GM23248 (cell line): ENCODE measurements at regions not wholly inside any gene's neighbourhood (a gene's known extent, or its start where the extent isn't known, plus 50 kb on each side); places are given as distances from the start of the nearest gene placed in this dataset.

ENCODE experiments used
- DNase-seq: peaks from one replicate; pipeline ENCODE4 v3.0.0-alpha.2; 2015
- H2AFZ ChIP-seq: fragments of 200-600 bp; sonication (generic); 2 replicates; pipeline ENCODE4 v1.6.1; 2016; ENCODE audit warnings: antibody characterized with exemption
- H3F3A ChIP-seq: fragments of 200-600 bp; sonication (generic); 2 replicates; pipeline ENCODE4 v1.6.1; 2016; ENCODE audit warnings: mild to moderate bottlenecking, antibody characterized with exemption, mixed run types; ENCODE audit not compliant: insufficient read depth
- H3K27ac ChIP-seq: fragments of 200-600 bp; sonication (generic); 2 replicates; pipeline ENCODE4 v1.5.1; 2016; ENCODE audit warnings: mild to moderate bottlenecking
- H3K27me3 ChIP-seq: fragments of 200-600 bp; sonication (generic); replicated peaks from 2 replicates; pipeline ENCODE4 v1.6.1; 2016; ENCODE audit warnings: mild to moderate bottlenecking; ENCODE audit not compliant: insufficient read depth
- H3K36me3 ChIP-seq: fragments of 200-600 bp; sonication (generic); 2 replicates; pipeline ENCODE4 v1.6.1; 2016; ENCODE audit warnings: low read depth, mild to moderate bottlenecking
- H3K4me1 ChIP-seq: fragments of 200-600 bp; sonication (generic); 2 replicates; pipeline ENCODE4 v1.6.1; 2016; ENCODE audit warnings: mild to moderate bottlenecking; ENCODE audit not compliant: insufficient read depth
- H3K4me2 ChIP-seq: fragments of 200-600 bp; sonication (generic); one replicate; pipeline ENCODE4 v1.6.1; 2016; ENCODE audit warnings: mild to moderate bottlenecking; ENCODE audit not compliant: unreplicated experiment
- H3K4me3 ChIP-seq: fragments of 200-600 bp; sonication (generic); 2 replicates; pipeline ENCODE4 v1.5.1; 2016; ENCODE audit warnings: mild to moderate bottlenecking
- H3K79me2 ChIP-seq: fragments of 200-600 bp; sonication (generic); 2 replicates; pipeline ENCODE4 v1.6.1; 2016; ENCODE audit warnings: mild to moderate bottlenecking; ENCODE audit not compliant: insufficient read depth
- H3K9ac ChIP-seq: fragments of 200-600 bp; sonication (generic); 2 replicates; pipeline ENCODE4 v1.6.1; 2016; ENCODE audit warnings: mild to moderate bottlenecking
- H3K9me2 ChIP-seq: fragments of 200-600 bp; sonication (generic); 2 replicates; pipeline ENCODE4 v1.6.1; 2016; ENCODE audit warnings: mixed run types, mild to moderate bottlenecking, moderate library complexity; ENCODE audit not compliant: insufficient read depth
- H3K9me3 ChIP-seq: fragments of 200-600 bp; sonication (generic); one replicate; pipeline ENCODE4 v1.6.1; 2017; ENCODE audit warnings: low read depth
- H4K20me1 ChIP-seq: fragments of 200-600 bp; sonication (generic); 2 replicates; pipeline ENCODE4 v1.6.0; 2016; ENCODE audit not compliant: insufficient read depth
- EZH2 ChIP-seq: fragments of 200-600 bp; sonication (generic); IDR thresholded peaks from 2 replicates; pipeline ENCODE4 v1.6.1; 2018; ENCODE audit warnings: antibody characterized with exemption, mild to moderate bottlenecking; ENCODE audit not compliant: insufficient read depth, poor library complexity, severe bottlenecking
- EZH2phosphoT487 ChIP-seq: fragments of 200-600 bp; sonication (generic); IDR thresholded peaks from 2 replicates; pipeline ENCODE4 v1.6.1; 2018; ENCODE audit warnings: antibody characterized with exemption, moderate library complexity, mild to moderate bottlenecking, low read depth; ENCODE audit not compliant: insufficient read depth
- WGBS, 2 experiments: methylation state at CpG; one replicate each; pipeline ENCODE4 v1.1.6; 2015 to 2017; ENCODE audit warnings: low lambda C conversion rate in 2 of 2, low coverage in 1 of 2; ENCODE audit errors: missing lambda C conversion rate in 2 of 2; 5-methylcytosine and 5-hydroxymethylcytosine counted together
- in situ Hi-C: fragments of 300-500 bp; cut with MboI; formaldehyde crosslinking; loops from 2 replicates; pipeline ENCODE4 v1.15.0; 2020

DNA sequence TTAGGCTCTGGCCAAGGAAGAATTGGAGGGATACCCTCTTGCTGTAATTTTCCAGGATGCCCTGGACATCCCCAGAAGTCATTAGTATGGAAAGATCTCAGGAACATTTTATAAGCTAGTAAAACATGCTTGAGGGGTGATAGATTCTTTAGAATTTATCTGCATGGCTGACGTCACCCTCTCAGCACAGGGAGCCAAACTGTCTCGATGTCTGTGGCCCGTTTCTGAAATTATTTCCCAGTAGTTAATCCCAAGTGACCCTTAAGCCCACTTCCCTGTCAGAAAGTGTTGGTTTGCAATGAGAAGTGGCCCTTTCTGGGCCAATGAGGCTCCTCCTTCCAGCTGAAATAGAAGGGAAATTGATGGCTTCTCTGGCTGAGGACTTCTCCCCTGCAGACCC is 184.5 kb upstream of the BMPER start:
- H3K79me2 ChIP-seq: no peaks in the 10 kb centered on the region
- H4K20me1 ChIP-seq: no peaks in the 10 kb centered on the region
- peaks cover 13% of the 10 kb centered on the region for H3F3A ChIP-seq
- H3K27me3 ChIP-seq: no peaks in the 10 kb centered on the region
- in situ Hi-C loops: no loop called here
- TF ChIP-seq EZH2phosphoT487: no peak
- no peak for TF ChIP-seq EZH2
- no peak for DNase-seq
- no peaks in the 10 kb centered on the region for H3K36me3 ChIP-seq
- no peak overlapping the region for H3K4me3 ChIP-seq
- no peak overlapping the region for H3K27ac ChIP-seq
- 87 to 96% methylated on average over 3 of the region's 3 CpGs for WGBS, 2 experiments
- H3K4me1 ChIP-seq: peaks cover 17% of the 10 kb centered on the region
- H3K4me2 ChIP-seq: no peak overlapping the region
- H3K9me3 ChIP-seq: no peaks in the 10 kb centered on the region
- H3K9ac ChIP-seq: no peak overlapping the region
- H2AFZ ChIP-seq: no peak overlapping the region
- H3K9me2 ChIP-seq: no peaks in the 10 kb centered on the region

DNA sequence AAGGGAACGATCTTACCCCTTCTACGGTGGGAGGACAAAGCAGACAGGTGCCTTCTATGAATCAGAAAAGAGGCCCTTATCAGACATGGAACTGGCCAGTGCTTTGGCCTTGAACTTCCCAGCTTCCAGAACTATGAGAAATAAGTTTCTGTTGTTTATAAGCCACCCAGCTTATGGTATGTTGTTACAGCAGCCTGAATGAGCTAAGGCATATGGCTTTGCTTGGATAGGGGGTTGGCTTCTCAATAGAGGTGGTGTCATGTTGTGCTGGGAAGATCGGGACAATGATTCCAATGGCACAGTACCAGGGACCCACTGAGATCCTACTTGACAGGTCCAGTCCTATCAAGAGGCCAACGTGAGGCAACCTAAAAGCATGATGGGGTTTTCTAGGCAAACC is 183.4 kb upstream of the BMPER start:
- no peaks in the 10 kb centered on the region for H4K20me1 ChIP-seq
- H3K79me2 ChIP-seq: no peaks in the 10 kb centered on the region
- H3K27ac ChIP-seq: no peak overlapping the region
- no peaks in the 10 kb centered on the region for H3K36me3 ChIP-seq
- no peak overlapping the region for H3K4me3 ChIP-seq
- peaks cover 5% of the 10 kb centered on the region; the same call in 1 of the 2 replicates for H3F3A ChIP-seq
- no peak for DNase-seq
- H3K9me2 ChIP-seq: no peaks in the 10 kb centered on the region
- no peak for TF ChIP-seq EZH2phosphoT487
- TF ChIP-seq EZH2: no peak
- no peaks in the 10 kb centered on the region for H3K27me3 ChIP-seq
- no peak overlapping the region for H3K9ac ChIP-seq
- H3K9me3 ChIP-seq: no peaks in the 10 kb centered on the region
- 91% methylated on average over 4 of the region's 4 CpGs for WGBS, 2 experiments
- in situ Hi-C loops: no loop called here
- H3K4me1 ChIP-seq: peaks cover 8% of the 10 kb centered on the region; the same call in 1 of the 2 replicates
- H2AFZ ChIP-seq: no peak overlapping the region
- no peak overlapping the region for H3K4me2 ChIP-seq

DNA sequence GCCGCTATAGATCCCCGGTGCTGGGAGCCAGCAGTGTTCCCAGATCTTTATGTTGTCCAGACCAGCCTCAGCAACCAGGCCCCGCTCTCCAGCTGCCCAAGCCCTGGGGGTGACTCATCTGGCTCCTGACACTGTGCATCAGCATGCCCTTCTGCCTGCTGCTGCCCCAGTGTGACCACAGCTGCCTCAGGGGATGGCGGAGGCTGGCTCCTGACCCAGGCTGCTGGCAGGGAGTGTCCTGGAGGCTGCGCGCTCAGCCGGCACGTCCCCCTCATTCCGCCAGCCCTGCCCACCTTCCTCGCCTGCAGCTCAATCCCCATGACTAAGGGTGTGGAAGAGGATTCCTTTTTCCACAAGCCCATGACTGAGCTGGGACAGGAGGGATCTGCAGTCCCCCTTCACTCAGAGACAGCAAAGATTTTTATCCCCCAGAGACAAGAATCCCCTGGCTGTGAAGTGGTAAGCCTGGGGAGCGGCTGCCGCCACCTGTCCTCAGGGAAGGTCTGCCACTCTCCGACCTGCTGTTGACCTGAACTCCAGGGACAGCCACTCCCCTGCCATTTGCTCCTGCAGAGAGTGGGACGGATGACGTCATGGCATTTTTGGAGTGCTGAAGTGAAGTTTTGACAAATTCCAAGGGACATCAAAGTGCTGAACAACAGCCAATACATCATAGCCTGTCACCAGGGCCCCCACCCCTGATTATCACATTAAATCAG is 182.8 kb upstream of the BMPER start:
- Histone ChIP-seq H3K9me2 (no peaks in the 10 kb centered on the region), H3K27me3 (no peaks in the 10 kb centered on the region), H3K27ac (no peak overlapping the region), H4K20me1 (no peaks in the 10 kb centered on the region), H3F3A (peaks cover 5% of the 10 kb centered on the region; the same call in 1 of the 2 replicates), H3K36me3 (no peaks in the 10 kb centered on the region), H3K9me3 (no peaks in the 10 kb centered on the region), H3K79me2 (no peaks in the 10 kb centered on the region), H3K4me1 (peaks cover 8% of the 10 kb centered on the region; the same call in 1 of the 2 replicates), H2AFZ (no peak overlapping the region), H3K4me2 (no peak overlapping the region), H3K4me3 (no peak overlapping the region), H3K9ac (no peak overlapping the region)
- WGBS, 2 experiments: 95% methylated on average over 15 of the region's 15 CpGs
- in situ Hi-C loops: no loop called here
- DNase-seq: peak; percentile 43
- TF ChIP-seq EZH2phosphoT487 (no peak), EZH2 (no peak)

DNA sequence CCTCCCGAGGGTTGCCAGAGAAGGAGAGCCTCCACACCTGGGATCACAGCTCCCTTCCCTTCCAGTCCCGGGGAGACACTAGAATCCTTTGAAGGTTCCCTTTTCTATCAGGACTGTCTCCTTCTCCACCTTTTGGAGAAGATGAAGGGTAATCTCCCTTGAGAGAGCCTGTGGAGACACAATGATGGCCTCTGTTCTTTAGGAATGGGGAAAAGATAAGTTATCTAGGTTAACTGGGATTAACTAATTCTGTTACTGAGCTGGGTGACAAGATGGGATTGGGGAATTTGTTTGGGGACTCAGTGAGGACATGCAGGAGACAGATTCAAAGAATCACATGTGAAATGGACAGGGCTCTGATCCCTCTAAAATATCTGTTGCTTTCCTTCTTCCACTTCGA is 181.1 kb upstream of the BMPER start:
- Histone ChIP-seq H2AFZ (no peak overlapping the region), H3K27me3 (no peaks in the 10 kb centered on the region), H4K20me1 (no peaks in the 10 kb centered on the region), H3F3A (peaks cover 5% of the 10 kb centered on the region; the same call in 1 of the 2 replicates), H3K4me1 (peaks cover 3% of the 10 kb centered on the region; the same call in 1 of the 2 replicates), H3K9ac (no peak overlapping the region), H3K79me2 (no peaks in the 10 kb centered on the region), H3K36me3 (no peaks in the 10 kb centered on the region), H3K9me2 (no peaks in the 10 kb centered on the region), H3K4me3 (no peak overlapping the region), H3K9me3 (no peaks in the 10 kb centered on the region), H3K4me2 (no peak overlapping the region), H3K27ac (no peak overlapping the region)
- TF ChIP-seq EZH2: no peak
- TF ChIP-seq EZH2phosphoT487: no peak
- in situ Hi-C loops: no loop called here
- DNase-seq: no peak
- WGBS, 2 experiments: 80 to 97% methylated on average over 3 of the region's 3 CpGs
